ENCODE measurements at regions not wholly inside any gene's neighbourhood (a gene's known extent, or its start where the extent isn't known, plus 50 kb on each side); places are given as distances from the start of the nearest gene placed in this dataset.
"Not testable (repeated sequence)": the region's sequence is repeated elsewhere in the genome, so short reads cannot be mapped to it uniquely, and the experiment has no call there.

DNA sequence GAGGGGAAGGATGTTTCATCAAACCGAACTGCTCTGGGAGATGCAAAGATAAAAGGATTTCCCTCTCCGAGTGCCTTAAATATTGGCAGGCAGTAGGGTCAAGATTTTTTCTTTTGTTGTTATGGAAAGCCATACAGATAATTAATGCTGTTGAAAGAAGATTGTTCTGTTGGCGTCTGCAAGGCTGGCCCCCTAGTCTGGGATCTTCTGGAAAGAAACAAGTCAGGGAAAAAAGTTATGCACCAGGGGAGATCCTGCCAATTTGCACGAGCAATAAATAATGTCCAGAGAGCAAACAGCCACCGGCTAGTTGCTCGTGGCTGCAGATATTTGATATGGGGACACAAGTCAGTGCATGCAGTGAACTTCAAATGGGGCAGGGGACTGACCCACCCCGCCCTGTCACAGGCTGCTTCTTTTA is 202.1 kb upstream of the MYL2 start:
- no peak for DNase-seq (ENCODE audit: low read depth in 1 of 2, low spot score in 1 of 2)

DNA sequence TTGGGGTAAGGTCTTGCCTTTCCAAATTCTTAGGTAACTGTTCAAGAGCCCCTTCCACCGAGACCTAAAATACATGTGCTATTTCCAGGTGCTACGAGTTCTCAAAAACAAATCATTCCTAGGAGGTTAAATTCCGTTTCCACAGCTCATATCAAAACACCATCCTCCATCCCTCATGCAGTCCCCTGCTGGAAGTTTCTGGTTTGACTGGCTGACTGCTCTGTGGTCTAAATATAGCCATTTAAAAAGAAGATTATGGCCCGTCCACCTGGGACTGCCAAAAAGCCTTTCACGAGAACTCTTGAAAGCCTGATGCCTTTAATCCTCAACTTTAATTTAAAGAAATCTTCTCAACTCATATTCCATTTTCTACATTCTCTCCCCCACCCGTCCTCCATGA is 201.5 kb upstream of the MYL2 start:
- DNase-seq (ENCODE audit: low read depth in 1 of 2, low spot score in 1 of 2) = no peak

DNA sequence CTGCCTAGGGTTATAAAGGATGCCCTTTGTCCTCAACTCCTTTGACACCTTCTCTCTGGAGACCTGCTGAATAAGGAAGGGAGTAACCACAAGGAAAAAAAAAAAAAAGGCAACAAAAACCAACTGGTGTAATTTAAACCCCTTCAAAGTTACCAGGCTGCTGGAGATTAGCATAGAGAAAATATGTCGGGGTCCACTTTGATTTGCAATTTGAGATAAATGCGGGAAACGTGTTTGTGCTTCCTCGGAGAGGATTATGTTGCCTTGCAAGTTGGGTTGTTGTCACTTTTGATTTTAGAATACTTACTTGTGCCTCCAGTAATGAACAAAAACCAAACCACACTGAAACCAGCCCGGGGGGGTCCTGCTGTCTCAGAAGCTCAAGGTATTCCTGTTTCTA is 200.2 kb upstream of the MYL2 start:
- DNase-seq (ENCODE audit: low read depth in 1 of 2, low spot score in 1 of 2) = no peak

DNA sequence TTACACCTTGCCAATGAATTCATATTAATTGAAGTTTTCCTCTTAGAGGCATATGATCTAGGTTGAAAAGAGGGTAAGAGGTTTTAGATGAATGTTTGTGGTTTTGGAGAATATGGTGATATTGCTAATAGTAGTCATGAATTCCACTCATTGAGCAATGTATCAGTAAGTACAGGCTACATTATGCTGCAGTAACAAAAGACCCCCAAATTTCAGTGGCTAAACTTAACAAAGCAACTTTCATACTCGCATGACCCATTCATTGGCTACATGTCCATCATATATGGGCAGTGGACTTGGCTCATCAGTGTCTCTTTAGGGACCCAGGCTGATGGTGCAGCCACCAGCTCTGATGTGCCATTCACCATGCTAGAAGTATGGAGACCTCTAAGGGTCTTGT is 196.6 kb upstream of the MYL2 start:
- no peak for DNase-seq (ENCODE audit: low read depth in 1 of 2, low spot score in 1 of 2)

DNA sequence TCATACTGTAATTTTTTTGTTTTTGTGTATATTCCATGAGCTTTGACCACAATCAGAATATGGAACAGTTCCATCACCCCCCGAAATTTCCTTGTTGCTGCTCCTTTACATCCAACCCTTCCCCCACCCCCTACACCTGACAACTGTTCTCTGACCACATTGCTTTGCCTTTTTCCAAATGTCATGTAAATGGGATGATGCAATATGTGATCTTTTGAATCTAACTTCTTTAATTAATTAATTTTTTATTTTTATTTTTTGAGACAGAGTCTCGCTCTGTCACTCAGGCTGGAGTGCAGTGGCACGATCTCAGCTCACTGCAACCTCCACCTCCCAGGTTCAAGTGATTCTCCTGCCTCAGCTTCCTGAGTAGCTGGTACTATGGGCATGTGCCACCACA is 192.9 kb upstream of the MYL2 start:
- DNase-seq (ENCODE audit: low read depth in 1 of 2, low spot score in 1 of 2) = not testable (repeated sequence)

DNA sequence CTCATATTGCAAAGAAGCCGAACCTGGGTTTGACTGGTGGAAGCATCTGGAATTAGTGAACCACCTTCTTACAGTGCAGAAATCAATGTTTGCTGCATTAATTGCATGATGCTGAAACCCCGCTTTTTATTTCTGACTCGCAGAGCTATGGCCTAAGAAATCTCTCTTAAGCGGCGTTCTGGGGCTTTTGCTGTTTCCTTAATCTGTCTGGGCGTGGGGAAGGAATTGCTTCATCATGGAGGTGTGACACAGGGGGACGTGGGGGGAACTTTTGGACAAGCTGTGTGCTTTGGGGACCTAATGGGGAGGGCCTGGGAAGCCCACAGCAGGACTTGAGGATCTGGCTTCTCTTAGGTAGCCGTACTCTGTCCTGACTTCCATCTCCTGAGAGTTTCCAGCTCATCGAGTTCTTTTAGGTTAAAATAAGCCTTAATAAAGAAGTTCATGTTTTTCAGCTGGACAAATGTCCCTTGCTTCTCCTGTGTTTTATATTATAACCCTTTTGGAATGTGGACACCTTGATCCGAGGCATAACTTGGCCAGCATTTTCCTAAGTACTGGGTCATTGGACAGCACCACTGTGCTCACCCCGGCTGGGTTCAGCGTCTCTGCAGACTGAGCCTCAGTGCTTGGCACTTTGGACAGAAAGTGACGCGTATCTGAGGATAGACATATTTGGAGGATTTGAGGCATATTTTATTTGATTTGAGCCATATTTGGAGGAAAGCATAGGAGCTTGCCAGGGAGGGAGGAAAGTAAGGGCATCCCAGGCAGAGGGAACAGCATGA is 192.1 kb upstream of the MYL2 start:
- DNase-seq (ENCODE audit: low read depth in 1 of 2, low spot score in 1 of 2) = no peak

DNA sequence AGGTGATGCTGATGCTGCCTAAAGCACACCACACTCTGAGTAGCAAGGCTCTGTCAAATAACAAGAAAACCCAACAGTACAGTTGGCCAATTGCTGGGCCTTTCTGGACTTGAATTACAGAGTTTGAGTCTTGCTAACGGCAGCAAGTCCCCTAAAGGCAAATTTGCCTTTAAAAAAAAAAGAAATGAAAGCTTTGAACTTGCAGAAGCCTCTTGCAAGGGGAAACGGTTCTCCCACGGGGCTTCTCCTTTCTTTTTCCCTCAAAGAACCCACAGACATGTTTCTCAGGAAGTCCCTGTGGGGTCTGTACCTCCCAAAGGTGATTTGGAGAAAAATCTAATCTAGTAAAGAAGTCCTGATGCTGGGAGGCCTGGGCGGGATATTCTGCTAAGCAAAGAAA is 191.3 kb upstream of the MYL2 start:
- DNase-seq (ENCODE audit: low read depth in 1 of 2, low spot score in 1 of 2) = no peak

DNA sequence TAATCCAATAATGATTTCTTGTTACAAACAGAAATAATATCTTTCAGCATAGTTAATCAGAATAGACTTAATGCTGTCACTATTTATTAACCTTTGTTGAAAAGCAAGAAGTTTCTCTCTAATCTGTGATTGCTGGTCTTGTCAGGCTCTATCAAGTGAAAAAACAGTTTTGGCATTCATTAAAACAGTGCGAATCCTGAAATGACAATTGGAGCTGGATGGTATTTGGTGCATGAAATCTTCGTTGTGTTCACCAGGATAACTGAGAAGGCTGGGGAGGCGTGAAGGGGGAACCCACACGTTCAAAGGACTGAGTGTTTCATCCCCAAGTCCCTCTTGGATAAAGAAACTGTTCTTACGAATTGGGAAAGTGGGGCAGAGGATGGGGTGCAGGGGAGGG is 190.2 kb upstream of the MYL2 start:
- DNase-seq (ENCODE audit: low read depth in 1 of 2, low spot score in 1 of 2) = no peak

DNA sequence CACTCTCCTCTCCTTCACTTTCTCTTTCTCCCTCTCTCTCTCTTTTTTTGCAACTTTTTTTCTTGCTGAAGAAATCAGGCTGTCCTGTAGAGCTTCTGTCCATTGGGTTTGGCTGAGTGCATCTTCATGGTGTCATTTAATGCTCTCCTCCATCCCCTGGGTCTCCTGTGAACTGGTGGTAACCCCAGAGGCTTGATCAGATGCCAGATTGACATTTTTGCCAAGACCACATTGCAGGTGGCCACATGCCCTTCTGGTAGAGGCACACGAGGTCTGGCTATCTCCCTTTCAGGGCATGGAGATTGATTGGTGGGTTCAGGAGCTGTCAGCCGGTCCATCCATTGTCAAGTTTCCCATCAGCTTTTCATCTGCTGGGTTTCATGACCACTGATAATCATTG is 188.3 kb upstream of the MYL2 start:
- no peak for DNase-seq (ENCODE audit: low read depth in 1 of 2, low spot score in 1 of 2)

DNA sequence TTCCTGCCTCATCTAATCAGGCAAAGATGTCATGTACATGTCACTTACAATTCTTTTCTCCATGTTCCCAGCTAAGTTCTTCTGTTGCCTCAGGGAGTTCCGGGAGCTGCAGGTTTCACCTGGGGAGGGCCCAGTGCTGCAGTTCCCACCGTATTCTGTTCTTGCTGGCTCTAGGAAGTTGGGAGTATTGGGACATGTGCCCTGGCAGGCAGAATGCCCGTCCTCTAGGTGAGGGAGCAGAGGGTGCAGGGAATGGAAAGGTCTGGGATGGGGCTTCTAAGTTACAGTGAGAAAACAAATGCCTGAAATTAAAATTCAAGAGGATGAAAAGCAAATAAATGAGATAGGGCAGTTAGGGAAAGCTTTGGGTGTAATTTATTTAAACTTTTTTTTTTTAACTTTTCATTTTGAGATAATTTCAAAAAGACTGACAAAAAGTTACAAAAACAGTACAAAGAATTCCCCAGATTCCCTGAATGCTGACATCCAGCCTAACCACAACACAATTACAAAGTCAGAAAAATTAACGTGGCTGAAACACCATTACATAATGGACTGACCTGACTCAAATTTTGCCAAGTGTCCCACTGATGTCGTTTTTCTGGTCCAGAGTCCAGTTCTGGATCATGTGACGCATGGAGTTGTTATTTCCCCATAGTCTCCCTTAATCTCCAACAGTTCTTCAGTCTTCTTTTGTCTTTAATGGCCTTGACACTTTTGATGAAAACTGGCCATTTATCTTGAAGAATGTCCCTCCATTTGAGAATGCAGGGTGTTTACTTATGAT is 187.2 kb upstream of the MYL2 start:
- DNase-seq (ENCODE audit: low read depth in 1 of 2, low spot score in 1 of 2) = no peak

DNA sequence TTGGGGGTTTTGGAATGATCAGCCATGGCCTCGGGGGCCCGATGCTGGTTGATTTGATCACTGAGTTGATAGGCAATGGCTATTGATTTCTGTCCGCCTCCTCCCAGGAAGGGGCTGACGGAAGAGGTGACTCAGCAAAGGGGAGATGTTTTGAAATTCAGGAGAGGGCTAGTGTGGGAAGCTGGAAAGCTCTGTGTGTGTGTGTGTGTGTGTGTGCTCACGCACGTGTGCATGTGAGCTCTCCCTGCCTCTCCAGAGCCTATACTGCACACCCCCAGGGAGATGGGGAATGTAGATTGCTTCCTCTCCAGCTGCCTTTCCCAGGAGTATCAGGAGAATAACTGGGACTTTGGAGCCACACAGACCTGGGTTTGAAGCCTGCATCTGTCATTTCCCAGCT is 184.9 kb upstream of the MYL2 start:
- no peak for DNase-seq (ENCODE audit: low read depth in 1 of 2, low spot score in 1 of 2)

DNA sequence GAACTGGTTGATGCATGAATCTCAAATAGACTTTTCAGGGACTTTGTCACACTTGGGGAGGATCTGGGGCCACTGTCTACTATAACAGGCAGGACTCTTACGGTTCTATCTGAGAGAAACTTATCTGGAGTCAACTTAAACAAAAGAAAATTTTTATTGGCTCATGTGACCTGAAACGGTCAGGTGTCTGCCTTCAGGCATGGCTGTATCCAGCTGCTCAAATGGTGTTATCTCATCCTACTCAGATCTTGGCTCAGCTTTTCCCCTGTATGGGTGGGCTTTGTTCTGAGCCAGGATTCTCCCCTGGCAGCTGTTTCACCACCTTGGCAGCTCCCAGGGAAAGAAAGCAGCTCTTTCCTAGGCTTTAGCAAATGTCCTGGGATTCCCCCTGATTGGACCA is 183.2 kb upstream of the MYL2 start:
- DNase-seq (ENCODE audit: low read depth in 1 of 2, low spot score in 1 of 2) = no peak

DNA sequence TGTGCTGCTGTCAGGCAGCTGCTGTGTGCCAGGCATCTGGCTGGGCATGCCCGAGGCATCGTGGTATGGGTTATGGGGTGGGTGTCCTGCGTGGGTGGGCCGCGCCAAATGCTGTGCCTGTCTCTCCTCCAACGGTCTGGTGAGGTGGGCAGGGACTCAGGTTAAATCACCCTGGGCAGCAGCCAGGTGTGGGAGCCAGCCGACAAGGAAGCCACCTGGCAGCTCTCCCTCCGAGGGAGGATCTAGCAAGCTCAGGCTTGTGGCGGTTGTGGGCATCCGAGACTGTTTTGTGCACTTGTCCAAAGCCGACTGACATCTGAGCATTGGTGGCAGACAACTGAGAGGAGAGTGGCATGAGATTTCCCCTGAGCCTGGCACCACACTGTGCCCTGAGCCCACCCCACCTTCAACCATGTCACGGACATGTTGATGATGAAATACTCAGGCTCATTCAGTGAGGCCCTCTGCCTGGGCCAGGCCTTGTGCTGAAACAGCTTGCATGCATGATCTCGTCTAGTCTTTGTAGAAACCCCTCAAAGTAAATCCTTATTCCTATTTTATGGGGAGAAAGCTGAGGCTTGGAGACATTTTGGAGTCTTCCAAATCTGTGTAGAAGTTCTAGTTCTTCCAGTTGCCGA is 181.8 kb upstream of the MYL2 start:
- no peak for DNase-seq (ENCODE audit: low read depth in 1 of 2, low spot score in 1 of 2)

DNA sequence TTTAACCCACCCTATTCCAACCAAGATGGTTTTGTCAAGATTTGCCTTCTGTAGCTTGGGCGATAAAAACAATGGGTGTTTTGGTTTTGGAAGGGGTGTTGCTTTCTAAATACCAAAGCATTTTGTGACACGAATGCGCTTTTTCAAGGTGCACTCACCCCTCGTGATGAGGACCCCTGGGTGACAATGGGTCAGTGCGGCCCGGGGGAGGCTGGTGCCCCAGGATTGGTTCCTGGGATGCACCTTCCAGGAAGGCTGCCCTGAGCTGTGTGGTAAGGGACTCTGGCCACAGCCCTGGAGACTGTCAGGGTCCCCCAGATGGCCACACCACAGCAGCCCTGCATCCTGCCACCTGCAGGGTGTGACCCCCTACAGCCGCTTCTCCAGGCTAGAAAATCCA is 180.6 kb upstream of the MYL2 start:
- DNase-seq (ENCODE audit: low read depth in 1 of 2, low spot score in 1 of 2) = no peak

DNA sequence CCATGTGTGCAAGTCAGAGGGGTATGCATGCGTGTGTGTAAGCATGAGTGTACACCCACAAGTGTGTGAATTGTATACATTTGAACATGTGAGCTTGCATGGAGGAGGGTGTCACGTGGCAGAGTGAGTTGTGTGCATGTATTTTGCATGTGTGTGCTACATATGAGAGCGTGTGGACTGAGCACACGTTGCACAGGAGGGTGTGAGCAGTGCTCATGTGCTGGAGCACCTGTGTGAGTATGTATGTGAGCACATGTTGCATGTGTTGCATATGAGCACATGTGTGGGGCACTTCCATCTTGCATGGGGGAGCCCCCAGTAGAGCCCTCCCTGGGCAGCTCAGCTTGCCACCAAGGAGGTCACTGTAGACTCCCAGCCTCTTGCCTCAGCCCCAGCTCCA is 180.2 kb upstream of the MYL2 start:
- DNase-seq (ENCODE audit: low read depth in 1 of 2, low spot score in 1 of 2) = no peak

DNA sequence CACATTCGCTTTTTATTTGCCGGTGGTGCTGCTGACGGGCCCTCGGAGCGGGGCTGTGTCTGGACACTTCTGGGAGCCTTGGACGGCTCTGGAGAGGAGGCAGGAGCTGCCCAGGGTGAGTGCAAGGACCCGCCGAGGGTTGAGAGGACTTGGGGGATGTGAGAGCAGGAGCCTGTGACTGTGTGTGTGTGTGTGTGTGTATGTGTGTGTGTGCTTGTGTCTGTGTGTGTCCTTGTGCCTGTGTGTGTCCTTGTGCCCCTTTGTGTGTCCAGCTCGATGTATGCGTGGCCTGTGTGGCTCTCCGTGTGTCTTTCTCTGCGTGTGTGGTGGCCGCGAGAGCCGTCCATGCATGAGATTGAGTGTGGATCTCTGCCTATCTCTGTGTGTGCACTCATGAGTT is 179.6 kb upstream of the MYL2 start:
- no peak for DNase-seq (ENCODE audit: low read depth in 1 of 2, low spot score in 1 of 2)

DNA sequence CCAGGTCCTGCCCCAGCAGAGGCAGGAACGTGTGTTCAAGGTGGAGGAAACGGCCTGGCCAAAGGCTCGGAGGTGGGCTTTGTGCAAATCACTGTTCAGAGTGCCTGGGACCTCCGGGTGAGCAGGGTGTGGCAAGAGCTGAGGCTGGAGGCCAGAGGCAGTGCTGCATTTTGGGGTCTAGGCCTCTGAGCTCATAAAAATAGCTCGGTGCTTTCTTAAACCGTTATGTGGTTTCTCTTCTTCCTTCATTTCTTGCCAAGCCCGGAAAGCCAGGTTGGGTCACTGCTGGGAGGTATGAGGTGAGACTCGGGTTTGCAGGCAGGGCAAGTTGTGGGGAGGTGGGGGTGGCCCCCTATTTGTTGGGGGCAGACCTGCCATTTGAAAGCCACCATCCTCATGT is 178.8 kb upstream of the MYL2 start:
- no peak for DNase-seq (ENCODE audit: low read depth in 1 of 2, low spot score in 1 of 2)

DNA sequence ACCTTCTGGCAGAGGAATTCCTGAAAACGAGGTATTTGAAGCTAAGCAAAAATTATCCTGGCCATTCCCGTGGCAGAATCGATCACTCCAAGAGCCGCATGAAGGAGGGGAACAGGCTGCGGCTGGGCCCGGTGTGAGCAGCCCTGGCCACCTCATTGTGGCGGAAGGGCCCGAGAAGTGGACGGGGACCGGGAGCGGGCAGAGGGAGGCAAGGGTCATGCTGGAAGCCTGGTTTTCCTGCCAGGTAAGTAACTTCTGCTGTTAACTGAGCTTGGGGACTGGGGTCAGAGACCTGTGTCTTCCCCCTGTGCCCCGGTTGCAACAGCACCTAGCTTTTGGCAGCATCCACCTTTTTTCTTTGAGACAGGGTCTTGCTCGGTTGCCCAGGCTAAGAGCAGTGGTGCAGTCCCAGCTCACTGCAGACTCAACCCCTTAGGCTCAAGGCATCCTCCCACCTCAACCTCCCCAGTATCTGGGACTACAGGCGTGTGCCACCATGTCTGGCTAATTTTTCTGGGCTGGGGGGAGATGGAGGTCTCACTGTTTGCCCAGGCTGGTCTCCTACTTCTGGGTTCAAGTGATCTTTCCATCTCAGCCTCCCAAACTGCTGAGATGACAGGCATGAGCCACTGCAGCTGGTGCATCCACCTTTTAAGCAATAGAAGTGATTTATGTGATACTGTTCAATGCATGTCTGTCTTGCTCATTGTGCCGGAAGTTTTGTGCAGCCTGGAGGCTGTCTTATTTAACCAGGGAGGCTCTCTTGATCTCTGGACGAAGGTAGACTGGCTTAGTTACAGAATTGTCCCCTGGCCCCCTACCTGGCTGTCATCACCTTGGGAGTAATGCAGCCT is 174.0 kb upstream of the MYL2 start:
- no peak for DNase-seq (ENCODE audit: low read depth in 1 of 2, low spot score in 1 of 2)

DNA sequence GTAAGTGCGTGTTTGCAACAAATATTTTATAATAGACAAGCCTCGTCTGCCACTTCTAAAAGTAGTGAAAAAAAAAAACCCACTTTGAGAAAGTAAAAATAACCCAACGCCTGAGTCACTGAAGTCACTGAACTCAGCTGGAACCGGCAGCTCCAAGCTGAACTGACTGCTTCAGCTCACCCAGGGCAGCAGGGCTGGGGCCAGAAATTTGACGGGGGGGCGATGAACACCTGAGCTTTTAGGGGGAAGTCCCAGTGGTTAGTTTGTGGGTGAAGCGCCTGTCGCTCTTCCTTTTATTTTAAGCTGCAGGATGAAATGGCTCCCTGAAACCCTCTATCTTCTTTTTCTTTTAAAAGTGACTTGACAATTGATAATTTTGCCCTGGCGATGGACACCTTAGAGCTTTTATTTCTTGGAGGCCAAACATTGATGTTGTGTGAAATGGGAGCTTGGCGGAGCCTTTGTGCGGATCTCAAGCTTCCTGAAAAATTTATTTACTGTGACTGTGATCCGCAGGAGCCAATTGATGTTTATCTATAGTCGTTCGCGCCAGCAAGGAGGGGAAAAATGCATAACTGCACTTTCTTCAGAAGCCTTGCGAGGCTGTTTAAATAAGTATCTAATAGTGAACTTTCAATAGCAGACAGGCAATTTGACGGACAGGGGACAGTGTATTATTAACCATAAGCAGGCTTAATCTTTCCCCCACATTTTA is 173.2 kb upstream of the MYL2 start:
- DNase-seq (ENCODE audit: low read depth in 1 of 2, low spot score in 1 of 2) = no peak

DNA sequence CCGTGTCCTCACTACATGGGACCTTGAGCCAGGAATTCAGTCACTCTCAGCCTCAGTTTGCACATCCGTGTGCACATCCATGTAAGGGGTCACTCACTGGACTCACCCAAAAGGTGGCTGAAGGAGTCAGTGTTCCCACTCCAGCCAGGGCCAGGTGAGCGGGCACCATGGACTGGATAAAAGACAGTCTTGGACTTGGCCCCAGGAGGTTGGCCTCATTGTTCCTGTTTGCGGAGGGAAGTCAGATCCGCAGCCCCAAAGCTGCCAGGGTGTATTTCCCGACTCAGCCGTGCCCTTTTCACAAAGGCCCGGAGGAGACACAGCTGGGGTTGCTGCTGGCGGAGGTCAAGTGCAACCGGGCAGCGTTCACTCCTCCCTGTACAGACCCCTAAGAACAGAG is 170.7 kb upstream of the MYL2 start:
- DNase-seq (ENCODE audit: low read depth in 1 of 2, low spot score in 1 of 2) = no peak

DNA sequence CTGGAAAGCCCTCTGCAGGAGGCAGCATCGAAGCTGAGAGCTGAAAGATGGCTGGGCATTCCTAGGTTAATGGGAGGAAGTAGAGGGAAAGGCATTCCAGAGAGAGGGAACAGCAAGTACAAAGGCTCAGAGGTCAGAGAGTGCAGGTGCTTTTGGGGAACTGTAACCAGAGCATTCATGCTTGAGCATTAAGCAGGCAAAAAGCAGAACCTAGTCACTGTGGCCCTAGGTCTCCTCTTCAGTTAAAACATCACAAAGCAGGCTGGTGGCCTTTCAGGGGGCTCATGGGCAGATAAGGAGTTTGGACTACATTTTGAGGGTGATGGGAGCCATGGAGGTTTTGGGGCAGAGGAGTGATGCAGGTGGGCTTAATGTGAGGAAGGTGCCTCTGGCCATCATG is 169.2 kb upstream of the MYL2 start:
- no peak for DNase-seq (ENCODE audit: low read depth in 1 of 2, low spot score in 1 of 2)
